Renal cortical epithelial cell (primary cell): ENCODE measurements at regions not wholly inside any gene's neighbourhood (a gene's known extent, or its start where the extent isn't known, plus 50 kb on each side); places are given as distances from the start of the nearest gene placed in this dataset.

Experiments used
- DNase-seq: peaks from one replicate; pipeline ENCODE4 v3.0.0-alpha.2; 2011; ENCODE audit warnings: low read depth

- DNase-seq, result no peak
Measured at GRCh38 chr2:217274578-217274977, 414.7 kb upstream of the TNP1 start.

GRCh38 chr2:217273851-217274250 is 414.0 kb upstream of the TNP1 start:
- DNase-seq, result no peak

GRCh38 chr2:217273162-217273561 is 413.3 kb upstream of the TNP1 start:
- no peak for DNase-seq

- DNase-seq, result no peak
Measured at GRCh38 chr2:217271813-217272212, 411.9 kb upstream of the TNP1 start.

- DNase-seq, result no peak
Measured at GRCh38 chr2:217270485-217271121, 410.7 kb upstream of the TNP1 start.

GRCh38 chr2:217269701-217270484 is 410.0 kb upstream of the TNP1 start:
- no peak for DNase-seq

GRCh38 chr2:217268978-217269377 is 409.1 kb upstream of the TNP1 start:
- no peak for DNase-seq

- no peak for DNase-seq
Measured at GRCh38 chr2:217267758-217268157, 407.9 kb upstream of the TNP1 start.

- DNase-seq, result no peak
Measured at GRCh38 chr2:217263756-217264155, 403.9 kb upstream of the TNP1 start.

- no peak for DNase-seq
Measured at GRCh38 chr2:217262911-217263310, 403.0 kb upstream of the TNP1 start.

GRCh38 chr2:217261452-217261851 is 401.6 kb upstream of the TNP1 start:
- peak; percentile 81 for DNase-seq

GRCh38 chr2:217260441-217261115 is 400.7 kb upstream of the TNP1 start:
- no peak for DNase-seq

- no peak for DNase-seq
Measured at GRCh38 chr2:217258170-217258569, 398.3 kb upstream of the TNP1 start.

- DNase-seq, result peak; percentile 77
Measured at GRCh38 chr2:217256251-217256650, 396.4 kb upstream of the TNP1 start.

- DNase-seq, result no peak
Measured at GRCh38 chr2:217254111-217254510, 394.2 kb upstream of the TNP1 start.

- no peak for DNase-seq
Measured at GRCh38 chr2:217252181-217252580, 392.3 kb upstream of the TNP1 start.

- no peak for DNase-seq
Measured at GRCh38 chr2:217250013-217250524, 390.2 kb upstream of the TNP1 start.

GRCh38 chr2:217249121-217250012 is 389.5 kb upstream of the TNP1 start:
- DNase-seq, result peak; percentile 19

GRCh38 chr2:217248312-217248935 is 388.6 kb upstream of the TNP1 start:
- DNase-seq, result peak; percentile 78

GRCh38 chr2:217247476-217247875 is 387.6 kb upstream of the TNP1 start:
- no peak for DNase-seq

GRCh38 chr2:217246108-217246507 is 386.2 kb upstream of the TNP1 start:
- DNase-seq, result no peak
